Head of caudate nucleus (tissue), 42 donors: ENCODE measurements at regions not wholly inside any gene's neighbourhood (a gene's known extent, or its start where the extent isn't known, plus 50 kb on each side); places are given as distances from the start of the nearest gene placed in this dataset.

ENCODE experiments used
- DNase-seq, 42 donors: peaks; one replicate each; pipeline versions ENCODE4 v3.0.0 to v3.0.0-alpha.2; 2020 to 2021; ENCODE audit warnings: mixed read lengths in 7 of 42
- intact Hi-C: fragments of 100-400 bp; cut with DNase I; formaldehyde crosslinking; loops from one replicate; pipeline ENCODE4 v1.15.0; 2022

- intact Hi-C loops = no loop called here
- no peak for DNase-seq
Measured at GRCh38 chr11:106585061-106585460, 433.2 kb downstream of the GUCY1A2 start.

DNA sequence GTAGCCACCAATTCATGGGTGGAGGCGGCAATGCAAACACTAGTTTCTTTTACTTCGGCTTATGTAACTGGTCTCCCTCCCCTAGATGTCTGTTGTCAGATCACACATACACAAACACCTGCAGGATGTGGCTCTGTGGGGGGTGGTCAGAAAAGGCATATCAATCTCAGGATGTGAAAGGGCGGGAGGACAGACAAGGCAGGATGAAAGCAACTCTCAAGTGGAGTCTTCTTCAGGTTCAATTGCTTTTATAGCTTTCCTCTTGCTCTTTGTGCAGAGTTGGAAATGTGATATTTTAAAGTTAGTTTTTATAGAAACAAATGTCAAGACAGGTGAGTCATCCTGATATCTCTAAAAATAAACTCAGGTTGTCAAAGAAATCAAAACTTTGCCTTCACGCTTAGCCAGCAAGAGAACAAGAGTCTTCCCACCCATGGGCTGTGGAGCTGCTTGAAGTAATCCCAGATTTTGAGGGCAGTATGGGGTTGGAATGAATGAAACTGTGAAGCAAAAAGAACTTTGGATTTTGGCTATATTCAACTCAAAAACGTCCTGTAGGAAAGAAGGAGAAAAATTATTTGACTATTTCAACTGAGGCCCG, 423.4 kb downstream of the GUCY1A2 start:
- DNase-seq = peak in 19 of 42 donors; percentile 14 to 73 (median 39)
- intact Hi-C loops = no loop called here

DNA sequence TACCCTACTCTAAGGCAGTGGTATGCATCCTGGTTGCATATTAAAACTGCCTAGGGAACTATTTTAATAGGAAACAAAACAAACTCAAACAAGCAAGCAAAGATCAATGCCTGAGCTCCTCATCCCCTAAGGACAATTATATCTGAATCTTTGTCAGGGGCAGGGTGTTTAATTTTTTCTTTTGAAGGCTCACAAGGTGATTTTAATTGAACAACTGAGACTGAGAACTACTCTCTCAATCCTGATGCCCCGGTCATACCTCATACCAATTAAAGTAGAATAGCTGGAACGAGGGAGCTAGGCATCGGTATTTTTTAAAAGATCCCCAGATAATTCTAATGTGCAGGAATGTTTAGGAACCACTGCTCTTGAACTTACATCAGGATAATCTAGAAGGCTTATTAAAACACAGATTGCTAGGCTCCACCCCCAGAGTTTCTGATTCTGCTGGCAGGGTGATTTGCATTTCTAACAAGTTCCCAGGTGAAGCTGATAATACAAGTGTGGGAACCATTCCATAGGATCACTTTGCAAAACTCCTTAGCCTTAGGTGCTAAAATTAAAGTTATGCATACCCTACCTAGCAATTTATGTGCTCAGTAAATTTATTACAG, 416.5 kb downstream of the GUCY1A2 start:
- intact Hi-C loops = no loop called here
- DNase-seq = peak in 23 of 42 donors; percentile 12 to 76 (median 37)

DNA sequence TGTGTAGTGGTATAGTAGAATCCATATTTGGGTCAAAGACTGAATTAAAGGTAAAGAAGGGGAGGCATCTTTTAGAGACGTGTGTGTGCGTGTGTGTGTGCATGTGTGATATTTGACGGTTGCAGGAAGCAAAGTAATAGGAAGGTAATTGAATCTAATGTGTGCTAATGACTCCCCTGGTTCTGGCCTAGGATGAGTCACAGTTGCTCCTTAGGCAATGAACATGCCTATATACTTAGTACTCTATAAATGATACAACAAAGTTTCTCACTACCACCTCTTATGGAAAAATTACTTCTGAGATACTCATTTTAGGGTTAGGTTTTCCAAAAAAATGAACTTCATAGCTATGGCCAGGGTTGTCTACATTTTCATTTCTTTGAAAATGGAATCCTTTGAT, 409.6 kb downstream of the GUCY1A2 start:
- intact Hi-C loops = no loop called here

GRCh38 chr11:106614262-106614661, 404.0 kb downstream of the GUCY1A2 start:
- no peak for DNase-seq
- intact Hi-C loops = no loop called here

More for the DNA sequence above, 409.6 kb downstream of the GUCY1A2 start:
- no peak for DNase-seq

DNA sequence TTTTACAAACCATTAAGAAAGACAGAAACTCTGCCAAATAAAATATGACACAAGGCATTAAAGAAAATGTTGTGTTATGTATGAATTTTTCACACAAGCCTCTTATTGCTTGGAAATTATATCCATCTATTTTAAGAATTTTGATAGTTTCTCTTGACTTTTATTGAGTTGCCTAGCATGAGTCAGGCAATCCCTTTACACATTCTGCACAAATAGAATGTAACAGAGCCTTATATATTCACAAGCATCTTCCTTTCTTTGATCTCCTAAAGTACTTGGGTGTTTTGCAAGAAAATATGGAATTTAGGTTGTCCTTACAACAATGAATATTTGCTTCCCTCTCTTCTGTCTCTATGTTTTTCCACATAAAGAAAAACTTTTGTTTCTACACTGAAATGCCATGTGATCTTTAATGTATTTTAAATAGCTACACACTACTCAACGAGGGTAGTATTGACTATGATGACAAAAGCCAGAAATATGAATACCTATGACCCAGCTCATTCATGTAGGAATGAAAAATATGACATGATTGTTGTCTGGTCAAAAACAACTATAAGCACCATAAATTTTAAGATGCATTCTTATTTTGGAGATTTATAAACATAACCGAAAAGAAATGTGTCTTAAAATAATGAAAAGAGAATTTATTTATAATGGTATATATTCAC, 398.8 kb downstream of the GUCY1A2 start:
- no peak for DNase-seq
- intact Hi-C loops = no loop called here

GRCh38 chr11:106621484-106621883, 396.8 kb downstream of the GUCY1A2 start:
- intact Hi-C loops = no loop called here

More at GRCh38 chr11:106621484-106621883, 396.8 kb downstream of the GUCY1A2 start:
- no peak for DNase-seq
